Activated CD4-positive, CD25-positive, alpha-beta regulatory T cell treated with anti-CD3 and anti-CD28 coated beads, Interleukin-2, amount 50 U/mL, for 24 hours (primary cell): ENCODE measurements at regions not wholly inside any gene's neighbourhood (a gene's known extent, or its start where the extent isn't known, plus 50 kb on each side); places are given as distances from the start of the nearest gene placed in this dataset.

Experiments used
- ATAC-seq, 2 donors: fragments of 150-1000 bp; cut with Tn5 transposase; one replicate each; pipeline ENCODE4 v1.10.0; 2021; ENCODE audit warnings: mild to moderate bottlenecking in 1 of 2, moderate library complexity in 1 of 2

DNA sequence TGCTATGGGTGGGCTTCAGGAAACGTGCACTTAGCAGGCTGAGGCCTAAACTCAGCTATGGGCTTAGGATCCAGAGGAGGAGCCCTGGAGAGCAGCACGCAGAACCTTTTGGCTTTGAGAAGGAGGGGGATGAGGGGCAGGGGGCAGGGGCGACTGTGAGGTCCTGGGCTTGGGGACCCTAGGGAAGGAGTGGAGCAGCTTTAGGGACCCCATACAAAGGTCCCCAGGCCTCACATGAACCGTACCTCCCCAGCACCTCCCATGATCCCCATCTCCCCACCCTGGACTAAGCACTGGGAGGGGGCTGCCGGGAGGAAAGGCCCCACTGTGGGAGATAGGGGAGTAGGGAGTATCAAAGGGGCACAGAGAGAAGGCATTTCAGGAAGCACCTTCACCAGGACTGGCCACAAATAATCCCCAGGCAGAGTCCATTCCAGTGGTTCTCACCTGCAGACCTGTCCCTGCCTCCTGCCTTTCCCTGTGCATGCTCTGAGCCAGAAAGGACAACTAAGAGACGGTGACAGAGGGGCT, 62.0 kb upstream of the KLF13 start:
- ATAC-seq = no peak

GRCh38 chr15:31265090-31265870, 61.4 kb upstream of the KLF13 start:
- ATAC-seq = no peak

DNA sequence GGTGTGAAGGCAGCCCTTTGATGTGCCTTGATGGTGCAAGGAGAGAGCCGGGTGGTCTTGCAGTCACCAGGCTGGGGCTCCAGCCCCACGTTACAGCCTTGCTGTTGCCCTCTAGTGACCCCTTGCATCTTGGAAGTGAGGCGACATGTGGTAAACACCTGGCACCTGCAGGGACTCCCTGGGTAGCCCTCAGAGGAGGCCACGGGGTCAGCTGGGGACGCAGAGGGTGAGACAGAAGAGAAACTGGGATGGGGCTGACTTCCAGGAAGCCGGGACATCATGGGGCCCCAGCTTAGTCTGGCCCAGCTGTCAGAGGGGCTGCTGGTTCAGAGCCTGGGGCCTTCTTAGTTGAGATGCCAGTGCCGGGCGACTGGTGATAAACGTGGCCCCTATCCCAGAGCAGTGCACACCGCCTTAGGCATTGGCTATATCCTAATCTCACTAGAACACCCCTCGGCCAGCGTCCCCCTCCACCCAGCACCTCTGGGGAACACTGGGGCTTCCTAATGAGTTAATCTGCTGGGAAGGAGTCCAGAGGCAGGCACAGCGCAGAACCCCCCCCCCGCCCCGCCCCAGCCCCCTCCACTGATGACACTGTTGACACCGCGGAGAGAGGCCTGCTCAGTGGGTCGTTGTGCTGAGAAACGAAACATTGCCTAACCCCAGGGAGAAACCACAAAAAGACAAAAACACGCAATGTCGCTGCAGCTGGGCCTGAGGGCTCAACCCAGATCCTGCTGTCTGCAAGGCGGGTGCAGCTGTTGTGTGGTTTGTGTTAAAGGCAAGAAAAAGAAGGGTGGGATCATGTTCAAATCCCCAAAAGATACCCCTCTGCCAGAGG, 60.5 kb upstream of the KLF13 start:
- ATAC-seq = peak; percentile 84 to 85

DNA sequence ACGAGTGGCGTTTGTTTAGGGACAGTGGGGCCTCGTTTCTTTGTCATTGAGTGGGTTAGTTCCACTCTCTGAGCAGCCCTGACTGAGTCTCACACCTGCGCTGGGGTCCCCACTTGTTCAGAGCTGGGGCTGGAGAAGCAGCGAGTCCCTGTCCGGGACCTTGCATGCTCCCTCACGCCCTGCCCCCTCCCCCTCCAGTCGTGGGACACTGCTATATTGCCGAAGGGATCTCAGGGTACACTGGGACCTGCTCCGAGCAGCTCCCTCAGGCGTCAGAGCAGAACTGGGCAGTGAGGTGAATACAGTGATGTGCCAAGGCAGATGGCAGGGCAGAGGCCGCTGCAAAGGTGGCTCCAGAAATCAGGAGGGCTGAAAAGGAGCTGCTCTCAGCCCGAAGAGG, 59.9 kb upstream of the KLF13 start:
- peak; percentile 3 to 4 for ATAC-seq

GRCh38 chr15:31267161-31268107, 59.2 kb upstream of the KLF13 start:
- no peak for ATAC-seq

DNA sequence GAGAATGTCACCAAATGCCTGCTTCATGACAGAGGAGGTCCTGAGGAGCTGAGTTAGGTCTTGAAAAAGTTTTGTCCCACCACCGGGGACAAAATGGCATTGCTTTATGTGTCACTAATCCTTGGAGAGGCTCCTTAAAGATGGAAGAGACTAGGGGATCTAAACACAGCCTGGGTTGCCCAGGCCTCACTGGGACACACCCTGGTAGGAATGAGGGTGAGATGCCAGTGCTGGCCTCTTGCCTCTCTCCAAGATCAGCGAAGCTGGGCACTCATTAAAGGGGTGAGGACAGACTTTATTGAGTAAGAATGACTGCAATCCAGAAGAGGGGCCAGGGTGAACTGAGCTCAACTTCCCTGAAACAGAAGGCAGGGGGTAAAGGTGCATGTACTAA, 58.5 kb upstream of the KLF13 start:
- ATAC-seq = no peak

- ATAC-seq = no peak
Observed at GRCh38 chr15:31268911-31269784, 57.5 kb upstream of the KLF13 start.

DNA sequence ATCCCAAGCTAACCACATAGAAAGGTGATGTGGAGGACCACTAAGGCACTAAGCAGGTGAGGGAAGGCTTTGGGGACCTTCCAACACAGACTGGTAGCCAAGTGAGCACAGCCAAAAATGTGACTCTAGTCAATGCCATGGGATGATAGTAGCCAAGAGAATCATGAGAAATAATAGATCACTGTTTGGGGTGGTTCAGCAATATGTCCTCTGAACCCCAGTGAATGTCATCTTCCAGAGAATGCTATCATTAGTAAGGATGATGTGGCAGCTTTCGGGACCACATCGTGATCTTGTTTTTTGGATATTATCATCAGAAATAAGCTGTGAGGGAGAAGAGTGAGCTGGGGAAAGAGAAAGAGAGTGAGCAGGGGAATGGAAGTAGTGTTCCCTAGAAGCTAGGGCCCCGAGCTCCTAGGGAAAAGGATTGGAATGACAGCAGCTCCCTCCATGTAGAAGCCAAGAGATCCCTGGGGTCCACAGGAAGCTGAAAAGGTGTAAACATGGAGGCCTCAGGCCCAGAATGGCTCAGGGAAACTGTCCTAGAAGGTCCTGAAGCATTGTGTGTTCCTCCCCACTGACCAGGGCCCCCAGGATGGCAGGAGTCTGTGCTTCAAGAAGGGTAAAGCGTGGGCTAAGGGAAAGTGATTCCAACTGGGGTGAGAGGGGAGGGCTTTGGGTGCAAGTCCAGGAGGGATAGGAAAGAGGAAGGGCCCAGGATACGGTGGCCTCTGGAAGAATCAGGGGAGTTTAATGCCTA, 56.6 kb upstream of the KLF13 start:
- no peak for ATAC-seq

DNA sequence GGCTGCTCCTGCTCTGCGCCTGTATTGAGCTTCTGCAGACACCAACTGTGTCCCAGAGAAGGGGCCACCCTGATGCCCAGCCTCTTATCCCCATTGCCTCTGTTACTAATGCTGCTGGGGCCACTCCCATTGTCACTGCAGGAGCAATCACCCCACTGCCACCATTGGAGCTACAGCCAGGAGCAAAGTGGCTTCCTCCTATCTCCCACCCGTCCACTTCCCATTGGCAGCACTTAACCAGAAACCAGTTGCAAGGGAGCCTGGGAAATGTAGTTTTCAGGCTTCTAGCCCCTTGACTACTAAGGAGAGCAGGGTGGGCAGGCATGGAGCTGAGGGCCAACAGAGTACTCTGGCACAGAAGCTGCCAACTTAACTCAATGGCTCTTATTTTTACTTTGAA, 55.9 kb upstream of the KLF13 start:
- ATAC-seq = no peak

- no peak for ATAC-seq
Observed at GRCh38 chr15:31271224-31271635, 55.4 kb upstream of the KLF13 start.

- ATAC-seq = no peak
Observed at GRCh38 chr15:31271711-31272557, 54.7 kb upstream of the KLF13 start.

- no peak for ATAC-seq
Observed at GRCh38 chr15:31272558-31273257, 53.9 kb upstream of the KLF13 start.

DNA sequence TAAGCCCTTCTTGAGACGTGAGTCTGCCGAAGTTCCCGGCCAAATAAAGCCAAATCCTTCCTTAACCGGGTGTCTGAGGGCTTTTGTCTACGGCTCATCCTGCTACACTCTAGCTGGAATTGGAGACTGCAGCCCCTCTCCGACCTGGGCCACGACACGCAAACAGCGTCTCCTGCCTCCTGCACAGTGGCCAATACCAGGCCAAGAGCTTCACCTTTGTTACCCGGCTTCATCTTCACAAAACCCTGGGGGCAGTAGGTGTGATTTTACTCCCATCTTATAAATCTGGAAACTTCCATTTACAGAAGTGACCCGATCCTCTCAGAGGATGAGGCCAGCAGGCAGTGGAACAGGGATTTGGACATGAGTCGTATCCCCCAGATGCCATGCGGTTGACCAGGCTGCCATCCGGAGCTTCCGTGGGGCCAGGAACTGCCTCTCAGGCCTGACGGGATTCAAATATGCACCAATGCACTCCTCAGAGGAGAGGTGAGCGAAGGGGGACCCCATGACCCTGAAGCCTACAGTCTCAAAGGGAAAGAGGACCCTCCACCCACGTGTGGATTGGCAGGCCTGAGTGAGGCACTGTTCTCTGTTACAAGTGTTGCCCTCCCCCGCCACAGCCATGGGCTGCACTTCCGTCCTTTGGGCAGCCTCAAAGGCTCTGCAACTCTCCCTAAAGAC, 53.2 kb upstream of the KLF13 start:
- ATAC-seq = no peak

DNA sequence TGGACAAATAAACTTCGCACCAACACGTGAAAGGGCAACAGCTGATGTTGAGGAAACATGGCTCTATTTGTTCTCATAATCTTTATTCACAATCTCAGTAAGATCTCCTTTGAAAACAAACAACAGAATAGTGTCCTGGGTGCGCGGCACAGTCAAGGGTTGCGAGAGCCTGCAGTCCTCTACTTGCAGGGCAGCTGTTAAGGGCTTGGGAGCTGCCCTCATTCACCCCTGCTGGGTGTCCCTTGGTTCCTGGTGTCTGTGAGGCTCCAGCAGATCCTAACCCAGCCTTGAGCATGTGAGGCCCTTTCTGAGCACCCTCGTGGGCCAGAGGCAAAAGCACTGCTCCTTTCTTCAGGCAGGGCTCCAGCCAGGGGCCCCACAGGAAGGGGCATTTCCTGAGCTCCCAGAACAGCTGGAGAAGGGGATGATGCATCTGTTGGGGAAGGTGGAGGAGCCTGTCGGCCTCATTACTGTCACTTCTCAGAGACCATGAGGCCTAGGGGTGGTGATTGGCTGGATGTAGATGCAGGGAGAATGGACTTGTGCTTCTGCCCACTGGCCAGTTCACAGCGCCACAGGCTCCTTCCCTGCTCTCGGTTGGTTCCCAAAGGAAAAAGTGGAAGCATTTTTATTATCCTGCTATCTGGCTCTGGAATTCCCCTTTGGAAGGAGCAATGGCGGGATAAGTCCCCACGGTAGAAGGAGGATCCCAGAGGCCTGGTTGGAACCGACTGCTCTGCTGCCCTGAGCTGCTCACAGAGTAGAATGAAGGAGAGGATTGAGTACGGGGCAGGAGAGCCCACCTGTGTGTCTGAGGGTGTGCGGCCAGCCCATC, 51.9 kb upstream of the KLF13 start:
- no peak for ATAC-seq

DNA sequence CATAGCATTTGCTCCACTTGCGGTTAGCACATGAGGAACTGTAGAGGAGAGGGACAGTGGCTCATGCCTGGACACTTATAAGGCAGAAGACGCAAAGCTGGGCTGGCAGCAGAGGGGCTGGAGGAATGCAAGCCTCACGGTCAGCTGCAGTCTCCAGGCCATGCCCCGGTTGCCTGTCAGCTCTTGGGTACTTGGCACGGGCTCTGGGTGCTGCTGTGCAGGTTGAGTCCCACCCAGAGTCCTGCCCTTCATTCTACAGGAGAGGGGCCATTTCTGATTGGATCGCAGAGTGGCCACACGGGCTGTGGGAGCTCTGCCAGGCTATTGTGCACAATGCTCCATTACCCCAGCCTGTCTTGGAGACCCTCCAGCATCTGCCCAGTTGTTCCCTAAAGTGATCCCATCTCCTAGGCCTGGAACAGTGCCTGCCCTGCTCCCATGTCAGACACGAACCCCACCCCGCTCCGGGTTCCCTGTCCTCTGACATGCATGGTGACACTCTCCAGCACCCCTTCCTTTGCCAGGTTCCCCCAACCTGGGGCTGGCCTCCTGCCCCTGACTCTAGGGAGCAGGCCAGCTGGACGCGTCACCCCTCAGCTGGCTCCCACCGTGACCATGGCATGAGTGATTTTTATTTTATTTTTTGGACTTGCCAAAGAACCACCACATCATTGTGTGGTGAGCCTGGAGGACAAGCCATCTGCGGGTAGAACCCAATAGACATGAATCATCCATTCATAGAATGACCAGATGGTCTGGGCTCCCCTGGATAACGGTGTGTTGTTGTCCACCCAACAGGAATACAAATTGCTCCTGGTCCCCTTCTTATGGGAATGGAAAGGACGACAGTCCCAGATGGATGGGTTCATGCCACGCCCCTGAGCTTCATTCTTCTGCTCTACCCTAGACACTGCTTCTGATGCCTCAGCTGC, 51.0 kb upstream of the KLF13 start:
- ATAC-seq = no peak

DNA sequence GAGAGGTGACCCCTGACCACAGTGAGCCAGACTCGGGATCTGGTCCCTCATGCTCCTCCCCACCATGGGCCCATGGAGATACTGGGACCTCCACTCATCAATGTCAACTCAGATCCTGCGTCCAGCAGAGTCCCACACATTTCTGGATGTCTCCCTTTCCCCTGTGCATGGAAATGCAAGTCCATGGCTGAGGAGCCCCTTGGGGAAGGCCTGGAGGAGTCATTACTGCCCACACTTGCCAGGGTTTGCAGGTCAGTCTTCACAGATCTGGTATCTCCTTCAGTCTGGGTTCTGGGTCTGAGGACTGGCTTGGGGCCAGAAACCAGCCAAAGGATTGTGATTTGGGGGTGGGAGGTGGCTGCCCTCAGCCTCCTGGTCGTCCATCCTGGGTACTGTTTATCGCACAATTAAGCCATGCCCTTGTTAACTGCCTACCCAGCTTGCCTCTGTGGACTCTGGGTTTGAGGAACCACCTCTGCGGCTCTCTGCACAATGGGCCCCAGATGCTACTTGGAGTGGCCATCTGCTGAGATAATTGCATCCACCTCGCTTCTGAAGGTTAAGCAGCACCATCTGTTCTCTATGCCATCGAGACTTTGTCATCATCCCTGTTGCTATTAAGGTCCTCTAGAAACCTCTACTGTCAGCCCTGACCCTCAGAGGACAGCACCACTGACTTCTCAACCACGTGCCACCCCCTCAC, 49.9 kb upstream of the KLF13 start:
- ATAC-seq = no peak
